Activated T-cell treated with anti-CD3 and anti-CD28 coated beads, Interleukin-2, amount 50 U/mL, for 24 hours (primary cell): ENCODE measurements at regions not wholly inside any gene's neighbourhood (a gene's known extent, or its start where the extent isn't known, plus 50 kb on each side); places are given as distances from the start of the nearest gene placed in this dataset.

ENCODE experiments used
- DNase-seq: peaks from one replicate; pipeline ENCODE4 v3.0.0-alpha.2; 2020
- H3K27ac Mint-ChIP-seq: 2 replicates; pipeline ENCODE4 v1.8.0; 2020; ENCODE audit warnings: mild to moderate bottlenecking, mixed read lengths
- H3K27me3 Mint-ChIP-seq: 2 replicates; pipeline ENCODE4 v1.8.0; 2020; ENCODE audit warnings: mixed read lengths
- H3K36me3 Mint-ChIP-seq: 2 replicates; pipeline ENCODE4 v1.8.0; 2020; ENCODE audit warnings: low read depth, mixed read lengths
- H3K4me1 Mint-ChIP-seq: 2 replicates; pipeline ENCODE4 v1.8.0; 2020; ENCODE audit warnings: low read depth, mixed read lengths
- H3K4me3 Mint-ChIP-seq: 2 replicates; pipeline ENCODE4 v1.8.0; 2020; ENCODE audit warnings: mild to moderate bottlenecking, moderate library complexity, mixed read lengths
- H3K9me3 Mint-ChIP-seq: 2 replicates; pipeline ENCODE4 v1.8.0; 2020; ENCODE audit warnings: mixed read lengths

DNA sequence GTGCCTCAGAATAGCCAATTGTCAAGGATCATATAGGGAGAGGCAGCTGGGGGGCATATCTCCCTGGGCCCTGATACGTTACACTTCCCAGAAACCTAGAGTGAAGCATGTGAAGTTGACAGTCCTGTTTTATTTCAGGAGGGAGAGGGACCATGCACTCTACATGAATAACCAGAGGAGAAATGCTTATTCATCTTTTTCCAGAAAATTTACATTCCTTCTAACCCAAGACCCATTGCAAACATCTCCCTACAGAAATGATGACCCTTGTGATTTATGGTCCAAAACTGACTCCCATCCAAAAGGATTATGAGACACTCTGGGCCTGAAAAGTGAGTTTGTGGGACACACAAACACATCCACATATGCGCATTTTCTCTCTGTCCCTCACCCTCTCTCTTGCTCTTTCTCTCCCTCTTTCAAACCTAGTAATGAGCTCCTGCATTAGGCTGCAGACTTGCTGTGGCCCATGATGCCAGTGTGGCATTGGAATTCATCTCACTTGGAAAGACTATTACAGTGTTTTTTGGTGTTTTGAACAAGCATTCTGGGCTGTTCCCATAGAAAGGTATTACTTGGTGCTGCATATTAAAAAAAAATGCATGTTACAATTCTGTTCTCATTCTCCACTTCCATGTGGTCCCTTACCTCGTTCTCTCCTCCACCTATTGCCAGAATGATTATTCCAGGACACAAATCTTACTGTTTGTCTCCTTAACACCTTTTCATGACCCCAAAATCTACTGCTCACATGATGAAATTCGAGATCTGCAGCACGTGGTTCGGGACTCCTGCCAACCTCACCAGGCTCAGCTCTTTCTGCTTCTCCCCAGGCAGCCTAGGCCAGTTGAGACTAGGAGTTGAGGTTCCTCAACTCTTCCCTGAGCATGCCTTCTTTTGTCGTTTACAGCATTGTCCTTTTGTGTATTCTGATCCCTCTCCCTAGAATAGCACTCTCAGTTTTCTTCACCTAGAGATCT, 451.3 kb upstream of the KLF4 start:
- Mint-ChIP-seq H3K9me3 (peaks cover 4% of the 10 kb centered on the region), H3K27me3 (no peaks in the 10 kb centered on the region), H3K36me3 (no peaks in the 10 kb centered on the region), H3K27ac (no peak overlapping the region), H3K4me3 (no peak overlapping the region), H3K4me1 (no peaks in the 10 kb centered on the region)
- no peak for DNase-seq

DNA sequence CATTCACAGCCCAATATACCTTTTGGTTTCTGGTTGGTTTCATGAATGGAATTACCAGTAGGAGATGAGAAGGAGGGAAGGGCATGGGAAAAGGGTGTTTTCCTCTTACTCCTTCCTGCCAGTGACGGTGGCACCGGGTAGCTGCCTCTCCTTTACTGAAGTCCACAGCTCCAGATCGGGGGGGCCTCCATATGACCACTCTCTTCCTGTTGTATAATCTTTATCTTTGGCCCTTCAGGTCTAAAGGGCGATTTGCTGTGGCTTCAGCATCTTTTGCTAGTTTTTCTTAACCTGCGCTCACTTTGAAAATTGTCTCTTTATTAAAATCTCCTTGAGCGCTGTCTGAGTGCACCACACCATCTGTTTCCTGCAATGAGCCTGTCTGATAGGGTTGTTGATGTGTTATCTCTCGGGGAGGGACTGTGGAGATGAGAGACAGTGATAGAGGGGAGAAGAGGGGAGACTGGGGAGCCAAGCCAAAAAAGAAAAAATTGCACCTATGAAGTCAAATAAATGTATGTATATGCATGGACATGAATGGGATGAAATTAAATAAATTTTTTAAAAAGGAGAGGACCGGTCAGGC, 449.3 kb upstream of the KLF4 start:
- H3K36me3 Mint-ChIP-seq = no peaks in the 10 kb centered on the region
- no peak for DNase-seq
- no peak overlapping the region for H3K4me3 Mint-ChIP-seq
- H3K27me3 Mint-ChIP-seq = no peaks in the 10 kb centered on the region
- H3K27ac Mint-ChIP-seq = no peak overlapping the region
- H3K4me1 Mint-ChIP-seq = no peaks in the 10 kb centered on the region
- H3K9me3 Mint-ChIP-seq = peaks cover 2% of the 10 kb centered on the region

DNA sequence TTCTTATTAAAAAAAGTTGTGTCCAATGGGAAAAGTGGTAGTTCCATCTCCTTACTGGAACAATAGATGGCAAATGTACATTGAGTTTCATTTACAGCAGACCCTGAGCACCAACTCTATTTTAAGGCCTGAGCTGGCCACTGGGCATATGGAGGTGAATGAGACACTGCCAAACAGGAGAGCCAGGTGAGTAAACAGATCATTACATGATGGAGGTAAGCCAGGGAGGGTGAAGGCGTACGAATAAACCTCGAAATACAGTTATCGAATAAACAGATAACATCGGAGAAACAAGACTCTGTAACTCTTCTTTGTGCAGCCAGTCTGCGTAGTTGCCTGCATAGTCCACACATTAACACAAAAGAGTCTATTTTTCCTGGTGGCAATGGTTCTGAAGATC, 446.4 kb upstream of the KLF4 start:
- DNase-seq = no peak
- no peaks in the 10 kb centered on the region for H3K4me1 Mint-ChIP-seq

DNA sequence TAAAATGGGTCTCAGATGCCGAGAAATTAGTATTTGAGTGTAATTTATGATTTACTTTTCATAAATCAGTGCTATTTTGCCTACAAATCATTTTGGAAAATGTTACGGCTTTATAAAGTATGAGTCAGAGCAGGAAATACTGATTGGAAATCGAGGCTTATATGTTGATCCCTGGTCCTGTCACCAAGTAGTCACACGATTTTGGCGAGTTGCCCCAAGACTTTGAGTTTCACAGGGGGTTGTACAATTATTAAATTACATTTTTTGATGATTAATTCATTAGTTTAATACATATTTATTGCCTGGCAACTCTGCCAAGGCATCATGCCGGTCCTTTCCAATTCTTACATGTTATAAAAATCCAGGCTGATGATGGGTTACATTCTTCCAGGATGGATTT, 443.9 kb upstream of the KLF4 start:
- no peaks in the 10 kb centered on the region for H3K4me1 Mint-ChIP-seq
- DNase-seq = no peak
- H3K4me3 Mint-ChIP-seq = no peak overlapping the region
- H3K27ac Mint-ChIP-seq = no peak overlapping the region
- no peaks in the 10 kb centered on the region for H3K36me3 Mint-ChIP-seq
- no peaks in the 10 kb centered on the region for H3K27me3 Mint-ChIP-seq
- H3K9me3 Mint-ChIP-seq = peaks cover 2% of the 10 kb centered on the region

More for the DNA sequence above, 446.4 kb upstream of the KLF4 start:
- H3K9me3 Mint-ChIP-seq = no peaks in the 10 kb centered on the region
- H3K27me3 Mint-ChIP-seq = no peaks in the 10 kb centered on the region
- no peak overlapping the region for H3K4me3 Mint-ChIP-seq
- no peaks in the 10 kb centered on the region for H3K36me3 Mint-ChIP-seq
- H3K27ac Mint-ChIP-seq = no peak overlapping the region

DNA sequence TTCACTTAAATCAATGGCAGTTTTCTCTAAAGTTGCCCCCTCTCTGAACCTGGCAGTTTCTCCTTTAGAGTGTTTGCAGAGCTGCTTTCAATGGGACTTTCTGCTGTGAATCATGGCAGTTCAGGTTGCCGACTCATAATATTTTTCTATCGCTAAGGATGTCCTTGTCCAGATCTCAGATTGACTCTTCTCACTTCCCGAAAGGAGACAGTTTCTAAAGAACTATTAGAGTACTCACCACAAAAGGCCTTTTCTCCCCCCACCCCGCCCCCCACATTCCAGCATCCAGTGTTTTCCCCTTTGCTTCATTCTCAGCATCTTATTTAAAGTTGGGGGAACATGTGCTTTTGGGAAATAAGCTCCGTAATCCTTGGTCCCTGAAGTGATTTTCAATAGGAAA, 443.5 kb upstream of the KLF4 start:
- DNase-seq = no peak
- no peaks in the 10 kb centered on the region for H3K27me3 Mint-ChIP-seq
- no peaks in the 10 kb centered on the region for H3K36me3 Mint-ChIP-seq
- H3K4me3 Mint-ChIP-seq = no peak overlapping the region
- no peaks in the 10 kb centered on the region for H3K4me1 Mint-ChIP-seq
- H3K27ac Mint-ChIP-seq = no peak overlapping the region
- H3K9me3 Mint-ChIP-seq = peaks cover 2% of the 10 kb centered on the region

DNA sequence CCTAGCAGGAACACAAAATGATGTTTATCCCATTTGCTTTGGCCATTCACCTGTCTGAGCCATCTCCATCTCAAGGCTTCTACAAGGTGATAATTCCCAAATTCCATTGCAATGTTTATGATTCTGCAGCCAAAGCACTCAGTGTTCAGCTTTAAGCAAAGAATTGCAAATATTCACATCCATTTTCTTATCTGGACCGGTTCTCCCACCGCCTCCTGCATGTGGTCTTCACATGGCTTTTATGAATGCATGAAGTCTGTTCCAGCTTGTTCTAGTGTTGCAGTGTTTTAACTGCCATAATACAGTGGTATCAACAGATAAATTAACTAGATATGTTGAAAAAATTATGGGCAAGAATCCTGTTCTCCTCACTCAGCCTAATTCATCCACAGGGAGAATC, 443.0 kb upstream of the KLF4 start:
- Mint-ChIP-seq H3K4me3 (no peak overlapping the region), H3K4me1 (no peaks in the 10 kb centered on the region), H3K36me3 (no peaks in the 10 kb centered on the region), H3K27me3 (no peaks in the 10 kb centered on the region), H3K9me3 (peaks cover 2% of the 10 kb centered on the region), H3K27ac (no peak overlapping the region)
- no peak for DNase-seq

DNA sequence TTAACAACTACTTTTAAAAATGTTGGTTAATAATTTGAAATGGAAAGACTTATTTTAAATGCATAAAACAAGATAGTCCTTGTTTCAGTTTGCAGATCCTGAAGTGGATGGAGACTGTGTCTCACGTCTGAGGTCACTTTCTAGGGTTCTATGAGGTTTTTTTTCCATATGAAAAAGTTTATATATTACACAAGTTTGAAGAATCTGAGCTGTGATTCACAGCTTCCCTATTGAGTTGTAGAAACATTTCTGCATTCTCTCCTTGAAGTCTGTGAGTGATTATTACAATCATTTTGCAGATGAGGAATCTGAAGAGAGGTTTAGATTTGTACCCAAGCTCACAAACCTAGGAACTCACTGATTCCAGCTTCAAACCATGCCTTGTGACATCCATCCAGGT, 442.5 kb upstream of the KLF4 start:
- DNase-seq = no peak
- no peaks in the 10 kb centered on the region for H3K36me3 Mint-ChIP-seq
- H3K4me1 Mint-ChIP-seq = no peaks in the 10 kb centered on the region
- H3K27ac Mint-ChIP-seq = no peak overlapping the region
- H3K9me3 Mint-ChIP-seq = peaks cover 2% of the 10 kb centered on the region
- H3K4me3 Mint-ChIP-seq = no peak overlapping the region
- H3K27me3 Mint-ChIP-seq = no peaks in the 10 kb centered on the region

DNA sequence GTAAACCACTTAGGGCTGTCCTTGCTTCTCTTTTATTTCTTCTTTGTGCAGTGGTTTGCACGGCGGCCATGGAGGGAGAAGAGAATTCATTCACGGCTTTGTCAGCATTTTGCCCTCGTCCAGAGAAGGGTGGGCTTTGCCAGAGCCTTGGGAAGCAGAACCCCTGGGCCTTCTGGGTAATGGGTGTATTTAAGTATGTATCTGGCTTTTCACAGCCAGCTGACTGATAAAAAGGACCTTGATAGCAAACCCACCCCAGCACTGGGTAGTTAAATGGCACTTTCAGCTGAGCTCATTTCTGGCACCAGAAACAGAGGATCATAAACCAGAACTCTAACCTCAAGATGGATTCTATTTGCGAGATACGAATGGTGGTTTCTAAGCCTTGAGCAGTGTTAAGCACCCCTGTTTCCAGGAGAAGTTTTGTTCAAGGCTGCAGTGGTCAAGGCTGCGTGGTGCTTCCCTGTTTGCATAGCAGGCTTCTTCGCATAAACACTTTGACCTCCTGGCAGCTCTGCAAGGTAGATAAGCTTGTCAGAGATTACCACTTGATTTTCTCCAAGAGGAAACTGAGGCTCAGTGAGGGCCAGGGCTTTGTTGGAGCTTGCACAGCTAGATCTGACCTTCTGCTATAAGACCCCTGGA, 441.6 kb upstream of the KLF4 start:
- H3K9me3 Mint-ChIP-seq = peaks cover 2% of the 10 kb centered on the region
- H3K36me3 Mint-ChIP-seq = no peaks in the 10 kb centered on the region
- no peaks in the 10 kb centered on the region for H3K4me1 Mint-ChIP-seq
- no peak overlapping the region for H3K27ac Mint-ChIP-seq
- DNase-seq = no peak
- no peaks in the 10 kb centered on the region for H3K27me3 Mint-ChIP-seq
- no peak overlapping the region for H3K4me3 Mint-ChIP-seq

DNA sequence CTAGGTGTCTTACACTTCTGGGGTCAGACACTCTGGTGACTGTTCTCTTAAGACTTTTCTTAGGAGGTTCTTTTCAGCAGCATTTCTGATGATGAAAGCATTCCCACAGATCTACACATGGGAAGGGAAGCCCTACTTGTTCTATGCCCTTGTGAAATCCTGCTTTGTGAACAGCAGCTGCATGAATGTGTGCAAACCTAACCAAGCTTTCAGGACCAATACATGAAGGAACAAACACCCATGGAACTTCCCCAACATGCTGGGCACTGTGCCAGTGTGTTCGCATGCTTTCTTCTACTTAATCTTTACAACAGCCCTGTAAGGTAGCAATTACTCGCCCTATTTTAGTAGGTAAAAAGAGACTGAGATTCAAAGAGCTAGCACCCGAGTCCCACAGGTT, 439.9 kb upstream of the KLF4 start:
- no peak overlapping the region for H3K27ac Mint-ChIP-seq
- H3K9me3 Mint-ChIP-seq = peaks cover 4% of the 10 kb centered on the region
- no peaks in the 10 kb centered on the region for H3K4me1 Mint-ChIP-seq
- no peaks in the 10 kb centered on the region for H3K27me3 Mint-ChIP-seq
- H3K36me3 Mint-ChIP-seq = no peaks in the 10 kb centered on the region
- H3K4me3 Mint-ChIP-seq = no peak overlapping the region
- DNase-seq = no peak

DNA sequence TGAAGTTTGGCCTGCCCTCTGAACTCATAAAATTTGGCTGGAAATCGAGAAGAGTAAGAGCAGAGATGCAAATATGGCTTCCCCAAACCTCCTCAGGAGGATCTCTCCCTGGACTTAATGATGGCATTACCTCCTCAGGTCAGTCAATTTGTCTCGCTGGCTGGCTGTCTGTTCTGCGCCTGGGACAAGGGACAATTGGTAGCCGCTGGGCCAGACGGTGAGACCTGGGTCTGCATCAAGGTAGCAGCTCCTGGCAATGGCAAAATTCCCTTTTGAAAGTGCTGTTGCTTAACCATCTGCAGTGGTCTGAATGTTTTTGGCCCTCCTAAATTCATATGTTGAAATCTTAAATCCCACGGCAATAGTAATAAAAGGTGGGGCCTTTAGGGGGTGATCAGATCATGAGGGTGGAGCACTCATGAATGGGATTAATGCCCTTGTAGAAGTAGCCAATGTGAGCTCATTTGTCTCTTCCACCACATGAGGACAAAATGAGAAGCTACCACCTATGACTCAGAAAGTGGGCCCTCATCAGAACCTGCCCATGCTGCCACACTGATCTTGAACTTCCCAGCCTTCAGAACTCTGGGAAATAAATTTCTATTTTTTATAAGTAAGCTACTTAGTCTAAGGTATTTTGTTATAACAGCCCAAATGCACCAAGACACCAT, 439.3 kb upstream of the KLF4 start:
- H3K27me3 Mint-ChIP-seq = no peaks in the 10 kb centered on the region
- no peaks in the 10 kb centered on the region for H3K4me1 Mint-ChIP-seq
- no peak overlapping the region for H3K27ac Mint-ChIP-seq
- H3K4me3 Mint-ChIP-seq = no peak overlapping the region
- DNase-seq = no peak
- H3K36me3 Mint-ChIP-seq = no peaks in the 10 kb centered on the region
- H3K9me3 Mint-ChIP-seq = peaks cover 4% of the 10 kb centered on the region

DNA sequence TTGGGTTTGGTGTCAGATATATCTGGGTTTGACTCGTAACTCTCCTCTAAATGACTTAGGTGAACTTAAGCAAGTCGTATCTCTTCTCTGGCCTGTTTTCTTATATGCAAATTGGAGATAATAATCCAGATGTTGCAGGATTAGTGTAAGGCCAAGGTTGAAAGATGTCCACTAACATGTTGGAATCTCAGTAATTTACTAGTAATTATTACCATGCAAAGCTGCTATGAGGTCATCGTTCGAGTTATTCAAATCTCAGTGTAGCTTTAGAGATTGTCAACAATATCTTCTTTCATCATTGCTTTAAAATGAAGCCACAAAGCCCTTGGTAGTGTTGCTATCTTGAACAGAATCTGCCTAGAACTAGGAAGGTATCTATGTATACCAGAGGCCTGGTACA, 437.7 kb upstream of the KLF4 start:
- Mint-ChIP-seq H3K36me3 (no peaks in the 10 kb centered on the region), H3K4me3 (no peak overlapping the region), H3K9me3 (peaks cover 4% of the 10 kb centered on the region), H3K4me1 (no peaks in the 10 kb centered on the region), H3K27me3 (no peaks in the 10 kb centered on the region), H3K27ac (no peak overlapping the region)
- no peak for DNase-seq

DNA sequence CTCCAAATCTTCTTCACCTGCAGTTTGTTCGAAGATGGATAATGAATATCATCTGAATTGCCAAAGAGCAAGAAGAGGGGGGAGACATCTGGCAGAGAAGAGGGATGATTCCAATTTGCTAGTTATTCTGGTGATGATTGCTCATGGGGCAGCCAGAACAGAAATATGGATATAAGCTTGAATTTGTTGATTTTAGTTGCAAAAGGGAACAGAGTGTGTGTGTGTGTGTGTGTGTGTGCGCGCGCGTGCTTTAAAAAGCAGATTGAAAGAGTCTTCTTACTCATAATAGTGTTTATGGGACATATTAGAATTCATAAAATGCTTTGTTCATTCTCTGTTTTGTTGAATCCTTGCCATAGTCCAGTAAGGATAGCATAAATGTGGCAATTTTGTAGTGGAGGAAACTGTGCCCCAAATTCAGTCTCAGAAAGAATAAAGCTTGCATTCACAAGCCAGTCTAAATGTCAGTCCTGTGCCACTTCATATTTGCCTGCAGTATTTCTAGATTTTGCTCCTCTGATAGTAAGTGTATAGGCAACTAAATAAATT, 436.3 kb upstream of the KLF4 start:
- no peaks in the 10 kb centered on the region for H3K36me3 Mint-ChIP-seq
- DNase-seq = no peak
- no peaks in the 10 kb centered on the region for H3K4me1 Mint-ChIP-seq
- no peak overlapping the region for H3K27ac Mint-ChIP-seq
- peaks cover 4% of the 10 kb centered on the region for H3K9me3 Mint-ChIP-seq
- H3K27me3 Mint-ChIP-seq = no peaks in the 10 kb centered on the region
- H3K4me3 Mint-ChIP-seq = no peak overlapping the region

DNA sequence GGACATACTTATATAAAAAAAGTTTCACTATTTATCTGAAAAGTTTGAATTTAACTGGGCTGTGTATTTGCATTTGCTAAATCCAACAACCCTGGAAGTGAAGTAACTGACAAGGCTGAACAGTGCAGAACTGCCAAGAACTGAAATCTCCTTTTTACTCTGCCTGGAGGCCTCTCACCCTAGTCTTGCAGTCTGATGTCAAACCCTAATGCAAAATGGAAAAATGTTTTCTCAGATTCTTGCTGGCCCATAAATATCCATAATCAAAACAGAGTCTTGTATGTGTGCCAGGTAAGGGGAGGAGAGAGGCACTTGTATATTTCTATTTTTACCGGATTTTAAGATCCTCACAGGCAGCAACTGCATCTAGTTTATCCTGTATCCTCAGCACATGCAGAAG, 432.7 kb upstream of the KLF4 start:
- Mint-ChIP-seq H3K36me3 (no peaks in the 10 kb centered on the region), H3K27ac (no peak overlapping the region), H3K9me3 (peaks cover 3% of the 10 kb centered on the region), H3K4me3 (no peak overlapping the region), H3K27me3 (no peaks in the 10 kb centered on the region), H3K4me1 (no peaks in the 10 kb centered on the region)
- no peak for DNase-seq

DNA sequence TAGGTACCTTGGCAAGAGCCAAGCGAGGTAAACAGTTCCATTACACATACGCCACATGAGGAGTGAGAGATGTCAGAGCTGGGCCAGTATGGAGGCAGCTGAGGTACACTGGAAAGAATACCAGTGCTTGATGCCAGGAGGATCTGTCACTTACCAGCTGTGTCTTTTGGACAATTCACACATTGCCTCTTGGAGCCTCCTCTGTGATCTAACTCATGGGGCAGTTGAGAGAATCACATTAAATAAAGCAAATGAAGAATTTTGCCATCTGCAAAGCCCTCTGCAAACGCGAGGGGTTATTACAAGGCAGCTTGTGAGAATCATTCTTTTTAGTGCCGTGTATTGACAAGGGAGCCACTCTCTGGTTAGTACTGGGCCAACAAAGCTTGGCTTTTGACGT, 429.7 kb upstream of the KLF4 start:
- Mint-ChIP-seq H3K4me3 (no peak overlapping the region), H3K9me3 (peaks cover 5% of the 10 kb centered on the region), H3K4me1 (no peaks in the 10 kb centered on the region), H3K36me3 (no peaks in the 10 kb centered on the region), H3K27me3 (no peaks in the 10 kb centered on the region), H3K27ac (no peak overlapping the region)
- no peak for DNase-seq
